ENCODE measurements at regions not wholly inside any gene's neighbourhood (a gene's known extent, or its start where the extent isn't known, plus 50 kb on each side); places are given as distances from the start of the nearest gene placed in this dataset.

GRCh38 chr18:56115071-56116015 lies 523.0 kb downstream of the TXNL1 start:
- DNase-seq, result no peak

- no peak for DNase-seq
Measured at GRCh38 chr18:56112984-56113383, 525.0 kb upstream of the TCF4 start.

- DNase-seq, result no peak
Measured at GRCh38 chr18:56112013-56112749, 524.2 kb upstream of the TCF4 start.

GRCh38 chr18:56109757-56110156 lies 521.8 kb upstream of the TCF4 start:
- DNase-seq, result no peak

GRCh38 chr18:56108478-56109367 lies 520.7 kb upstream of the TCF4 start:
- DNase-seq, result no peak

GRCh38 chr18:56107821-56108477 lies 520.0 kb upstream of the TCF4 start:
- no peak for DNase-seq

GRCh38 chr18:56100090-56100722 lies 512.2 kb upstream of the TCF4 start:
- DNase-seq, result no peak

GRCh38 chr18:56097621-56098020 lies 509.6 kb upstream of the TCF4 start:
- no peak for DNase-seq

GRCh38 chr18:56096861-56097260 lies 508.9 kb upstream of the TCF4 start:
- DNase-seq, result no peak

GRCh38 chr18:56089612-56090258 lies 501.7 kb upstream of the TCF4 start:
- no peak for DNase-seq

- no peak for DNase-seq
Measured at GRCh38 chr18:56086786-56087185, 498.8 kb upstream of the TCF4 start.

GRCh38 chr18:56086176-56086575 lies 498.2 kb upstream of the TCF4 start:
- DNase-seq, result no peak

GRCh38 chr18:56085551-56085950 lies 497.6 kb upstream of the TCF4 start:
- no peak for DNase-seq

- no peak for DNase-seq
Measured at GRCh38 chr18:56083523-56084287, 495.7 kb upstream of the TCF4 start.

GRCh38 chr18:56083097-56083521 lies 495.1 kb upstream of the TCF4 start:
- no peak for DNase-seq

- no peak for DNase-seq
Measured at GRCh38 chr18:56076723-56077122, 488.7 kb upstream of the TCF4 start.

- no peak for DNase-seq
Measured at GRCh38 chr18:56068701-56069100, 480.7 kb upstream of the TCF4 start.

GRCh38 chr18:56067969-56068671 lies 480.1 kb upstream of the TCF4 start:
- DNase-seq, result no peak

- DNase-seq, result no peak
Measured at GRCh38 chr18:56067214-56067894, 479.4 kb upstream of the TCF4 start.
